ENCODE measurements at regions not wholly inside any gene's neighbourhood (a gene's known extent, or its start where the extent isn't known, plus 50 kb on each side); places are given as distances from the start of the nearest gene placed in this dataset.

GRCh38 chr2:221203856-221204255 lies 368.2 kb downstream of the EPHA4 start:
- no peak overlapping the region for H3K4me2 ChIP-seq (ENCODE audit: low read depth, low read length)
- DNase-seq (ENCODE audit: low spot score): no peak
- no peaks in the 10 kb centered on the region for H3K79me2 ChIP-seq (ENCODE audit: insufficient read depth, low read length)
- TF ChIP-seq GABPA (IDR thresholded peaks at IDR 0.05; ENCODE audit: low read depth, low read length) (no peak), GABPA (CRISPR knock-in tag; IDR thresholded peaks at IDR 0.05; ENCODE audit: low read depth) (no peak), NFIC (IDR thresholded peaks at IDR 0.05; ENCODE audit: low read length) (no peak), ZKSCAN8 (CRISPR knock-in tag; IDR thresholded peaks at IDR 0.05; ENCODE audit: borderline replicate concordance) (no peak), BCL6 (CRISPR knock-in tag; IDR thresholded peaks at IDR 0.05) (no peak), ELK4 (CRISPR knock-in tag; IDR thresholded peaks at IDR 0.05; ENCODE audit: borderline replicate concordance) (no peak), ZHX1 (CRISPR knock-in tag; IDR thresholded peaks at IDR 0.05; ENCODE audit: low read depth) (no peak), JARID2 (CRISPR knock-in tag; IDR thresholded peaks at IDR 0.05; ENCODE audit: insufficient replicate concordance) (no peak)
- TF ChIP-seq, protein P1, sequence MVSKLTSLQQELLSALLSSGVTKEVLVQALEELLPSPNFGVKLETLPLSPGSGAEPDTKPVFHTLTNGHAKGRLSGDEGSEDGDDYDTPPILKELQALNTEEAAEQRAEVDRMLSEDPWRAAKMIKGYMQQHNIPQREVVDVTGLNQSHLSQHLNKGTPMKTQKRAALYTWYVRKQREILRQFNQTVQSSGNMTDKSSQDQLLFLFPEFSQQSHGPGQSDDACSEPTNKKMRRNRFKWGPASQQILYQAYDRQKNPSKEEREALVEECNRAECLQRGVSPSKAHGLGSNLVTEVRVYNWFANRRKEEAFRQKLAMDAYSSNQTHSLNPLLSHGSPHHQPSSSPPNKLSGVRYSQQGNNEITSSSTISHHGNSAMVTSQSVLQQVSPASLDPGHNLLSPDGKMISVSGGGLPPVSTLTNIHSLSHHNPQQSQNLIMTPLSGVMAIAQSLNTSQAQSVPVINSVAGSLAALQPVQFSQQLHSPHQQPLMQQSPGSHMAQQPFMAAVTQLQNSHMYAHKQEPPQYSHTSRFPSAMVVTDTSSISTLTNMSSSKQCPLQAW (CRISPR knock-in tag; IDR thresholded peaks at IDR 0.05): no peak
- no peak overlapping the region for H2AFZ ChIP-seq (ENCODE audit: low read length)
- no peaks in the 10 kb centered on the region for H3K9me3 ChIP-seq (ENCODE audit: low read length)
- no peak overlapping the region for H3K4me3 ChIP-seq (replicated peaks in 1 of 3; ENCODE audit: insufficient read depth in 1 of 3, low read depth in 2 of 3, low read length in 3 of 3)
- ChIA-PET POLR2A (no interaction called here), CTCF (ENCODE audit: low intra/inter-chr PET ratio, low total read pairs) (no interaction called here)
- H4K20me1 ChIP-seq (ENCODE audit: insufficient read depth, low read length): no peaks in the 10 kb centered on the region
- in situ Hi-C loops (cut with HindIII; ENCODE audit: extremely low pct_ligation_motif_present, low pct_unique_long_range_greater_than_20kb) (no loop called here), intact Hi-C loops (cut with micrococcal nuclease; ENCODE audit: unreplicated experiment) (no loop called here)
- peaks cover 6% of the 10 kb centered on the region for H3K4me1 ChIP-seq (ENCODE audit: insufficient read depth, low read length)
- FAIRE-seq: no peak
- no peak for ATAC-seq
- BruUV-seq (replicated peaks): no TSS peak
- no peak overlapping the region for H3K27ac ChIP-seq (ENCODE audit: extremely low read length, insufficient read depth, low read length)
- no peak overlapping the region for H3K9ac ChIP-seq (ENCODE audit: insufficient read depth, low read depth, low read length)
- WGBS (ENCODE audit: low lambda C conversion rate): 6% methylated on average over 2 of the region's 2 CpGs
- no peaks in the 10 kb centered on the region for H3K36me3 ChIP-seq (replicated peaks in 1 of 2; ENCODE audit: control insufficient read depth in 1 of 2, insufficient read depth in 2 of 2, low read length in 2 of 2)
- no peaks in the 10 kb centered on the region for H3K27me3 ChIP-seq (ENCODE audit: control insufficient read depth in 1 of 2, insufficient read depth in 2 of 2, low read length in 2 of 2)
